CD4-positive, alpha-beta T cell treated with Interleukin-4 for 4 hours (primary cell): ENCODE measurements at regions not wholly inside any gene's neighbourhood (a gene's known extent, or its start where the extent isn't known, plus 50 kb on each side); places are given as distances from the start of the nearest gene placed in this dataset.
"Not testable (repeated sequence)": the region's sequence is repeated elsewhere in the genome, so short reads cannot be mapped to it uniquely, and the experiment has no call there.

Source experiments
- DNase-seq: peaks from one replicate; pipeline ENCODE4 v3.0.0-alpha.2; 2020

- peak; percentile 82 for DNase-seq
Measured at GRCh38 chr7:66413379-66414114, 208.4 kb downstream of the TPST1 start.

GRCh38 chr7:66415659-66416265 is 210.6 kb downstream of the TPST1 start:
- no peak for DNase-seq

- no peak for DNase-seq
Measured at GRCh38 chr7:66418537-66418936, 210.1 kb upstream of the KCTD7 start.

- no peak for DNase-seq
Measured at GRCh38 chr7:66419210-66419609, 209.5 kb upstream of the KCTD7 start.

GRCh38 chr7:66421830-66422475 is 206.7 kb upstream of the KCTD7 start:
- no peak for DNase-seq

- DNase-seq: no peak
Measured at GRCh38 chr7:66423729-66424128, 205.0 kb upstream of the KCTD7 start.

GRCh38 chr7:66426332-66426731 is 202.3 kb upstream of the KCTD7 start:
- no peak for DNase-seq

- no peak for DNase-seq
Measured at GRCh38 chr7:66426996-66427395, 201.7 kb upstream of the KCTD7 start.

- DNase-seq: no peak
Measured at GRCh38 chr7:66427956-66428355, 200.7 kb upstream of the KCTD7 start.

- DNase-seq: no peak
Measured at GRCh38 chr7:66429498-66430163, 199.1 kb upstream of the KCTD7 start.

- no peak for DNase-seq
Measured at GRCh38 chr7:66430164-66430545, 198.5 kb upstream of the KCTD7 start.

GRCh38 chr7:66438703-66439405 is 189.8 kb upstream of the KCTD7 start:
- not testable (repeated sequence) for DNase-seq

- no peak for DNase-seq
Measured at GRCh38 chr7:66442385-66442784, 186.3 kb upstream of the KCTD7 start.

- DNase-seq: no peak
Measured at GRCh38 chr7:66443946-66444345, 184.7 kb upstream of the KCTD7 start.

GRCh38 chr7:66447007-66447406 is 181.7 kb upstream of the KCTD7 start:
- DNase-seq: not testable (repeated sequence)

GRCh38 chr7:66450814-66451213 is 177.9 kb upstream of the KCTD7 start:
- not testable (repeated sequence) for DNase-seq

GRCh38 chr7:66451713-66452112 is 177.0 kb upstream of the KCTD7 start:
- not testable (repeated sequence) for DNase-seq

GRCh38 chr7:66452165-66452564 is 176.5 kb upstream of the KCTD7 start:
- DNase-seq: no peak

- DNase-seq: no peak
Measured at GRCh38 chr7:66453340-66453739, 175.3 kb upstream of the KCTD7 start.

GRCh38 chr7:66454600-66455225 is 174.0 kb upstream of the KCTD7 start:
- no peak for DNase-seq

GRCh38 chr7:66455432-66455831 is 173.2 kb upstream of the KCTD7 start:
- DNase-seq: not testable (repeated sequence)

- DNase-seq: not testable (repeated sequence)
Measured at GRCh38 chr7:66456431-66456830, 172.2 kb upstream of the KCTD7 start.
